Endothelial cell of umbilical vein (primary cell): ENCODE measurements at regions not wholly inside any gene's neighbourhood (a gene's known extent, or its start where the extent isn't known, plus 50 kb on each side); places are given as distances from the start of the nearest gene placed in this dataset.

Experiments used
- BruUV-seq: library from RNA; stranded (reverse); fragments of 400-500 nt; replicated peaks from 2 replicates; lab custom pipeline; 2021; lab: Mats Ljungman, UMichigan
- CTCF ChIA-PET: fragments of 300-600, 350-600 bp; sonication (Branson Sonifier 250); formaldehyde crosslinking; loops from one replicate; lab custom pipeline; 2021; ENCODE audit warnings: antibody characterized with exemption, inconsistent platforms; lab: Charles Lee
- POLR2A ChIA-PET: fragments of 300-600, 350-600 bp; sonication (Branson Sonifier 250); formaldehyde crosslinking; loops from one replicate; lab custom pipeline; 2021; ENCODE audit warnings: antibody characterized with exemption, inconsistent platforms; lab: Charles Lee
- DNase-seq: peaks from one replicate; pipeline ENCODE4 v3.0.0-alpha.2; 2011; ENCODE audit warnings: low read depth, low spot score
- FAIRE-seq: peaks from 2 replicates; lab custom pipeline; 2011; peaks lifted over from hg19 to GRCh38; lab: Jason Lieb, UNC
- H2AFZ ChIP-seq: 2 replicates; pipeline ENCODE4 v1.6.0; 2012; ENCODE audit warnings: low read depth, low read length, control low read depth, inconsistent platforms
- H3K27ac ChIP-seq: 2 replicates; pipeline ENCODE4 v1.5.1; 2011; ENCODE audit warnings: low read depth, mild to moderate bottlenecking, control low read depth, low read length, moderate library complexity; ENCODE audit not compliant: insufficient read depth
- H3K27me3 ChIP-seq, 2 experiments: 2 replicates each; pipeline versions ENCODE4 v1.6.0 to v1.6.1; 2011; ENCODE audit warnings: low read length in 2 of 2, mixed read lengths in 1 of 2; ENCODE audit not compliant: control insufficient read depth in 2 of 2, insufficient read depth in 2 of 2
- H3K36me3 ChIP-seq, 2 experiments: 2 replicates in 1 of 2; 3 replicates in 1 of 2; pipeline ENCODE4 v1.5.1; 2011; ENCODE audit warnings: low read length in 2 of 2, mild to moderate bottlenecking in 1 of 2, moderate library complexity in 1 of 2; ENCODE audit not compliant: control insufficient read depth in 2 of 2, insufficient read depth in 2 of 2; ENCODE audit errors: extremely low read depth in 1 of 2
- H3K4me1 ChIP-seq: 3 replicates; pipeline ENCODE4 v1.5.1; 2011; ENCODE audit warnings: mild to moderate bottlenecking, low read length; ENCODE audit not compliant: control insufficient read depth, insufficient read depth; ENCODE audit errors: extremely low read depth
- H3K4me2 ChIP-seq: 2 replicates; pipeline ENCODE4 v1.6.1; 2011; ENCODE audit warnings: low read length, control low read depth, mixed read lengths; ENCODE audit not compliant: insufficient read depth
- H3K4me3 ChIP-seq, 3 experiments: fragments of 200-600 bp in 1 of 3; sonication (generic), shearing (Covaris generic) in 1 of 3; replicated peaks in 1 of 3; 2 replicates each; pipeline ENCODE4 v1.5.1; 2011 to 2016; ENCODE audit warnings: control low read depth in 3 of 3, low read length in 3 of 3, mild to moderate bottlenecking in 2 of 3, inconsistent platforms in 1 of 3, low read depth in 1 of 3, moderate library complexity in 1 of 3; ENCODE audit not compliant: insufficient read depth in 1 of 3
- H3K79me2 ChIP-seq: 2 replicates; pipeline ENCODE4 v1.6.0; 2012; ENCODE audit warnings: low read length, inconsistent platforms; ENCODE audit not compliant: control insufficient read depth, insufficient read depth
- H3K9ac ChIP-seq: replicated peaks from 2 replicates; pipeline ENCODE3; 2011; ENCODE audit warnings: low read length, control low read depth; ENCODE audit not compliant: insufficient read depth; ENCODE audit errors: extremely low read depth
- H3K9me1 ChIP-seq: replicated peaks from 3 replicates; pipeline ENCODE4 v1.6.0; 2011; ENCODE audit warnings: mild to moderate bottlenecking, low read length; ENCODE audit not compliant: control insufficient read depth, insufficient read depth; ENCODE audit errors: extremely low read depth
- H3K9me3 ChIP-seq: replicated peaks from 2 replicates; pipeline ENCODE4 v1.5.1; 2012; ENCODE audit warnings: low read length, inconsistent platforms; ENCODE audit not compliant: control insufficient read depth, insufficient read depth
- H4K20me1 ChIP-seq: replicated peaks from 2 replicates; pipeline ENCODE3; 2011; ENCODE audit warnings: mild to moderate bottlenecking, low read length; ENCODE audit not compliant: control insufficient read depth, insufficient read depth; ENCODE audit errors: extremely low read depth
- EZH2 ChIP-seq: IDR thresholded peaks from 2 replicates; pipeline ENCODE4 v1.6.1; 2012; ENCODE audit warnings: borderline replicate concordance, low read depth, mild to moderate bottlenecking, moderate library complexity, low read length, inconsistent platforms; ENCODE audit not compliant: severe bottlenecking
- FOS ChIP-seq: IDR thresholded peaks from 2 replicates; pipeline ENCODE4 v1.6.1; 2011; ENCODE audit warnings: mild to moderate bottlenecking, low read length, moderate library complexity, borderline replicate concordance; ENCODE audit not compliant: insufficient read depth
- GATA2 ChIP-seq: IDR thresholded peaks from 2 replicates; pipeline ENCODE4 v1.7.0; 2011; ENCODE audit warnings: low read depth, mild to moderate bottlenecking, moderate library complexity, mixed read lengths, low read length; ENCODE audit not compliant: insufficient read length, insufficient read depth
- JUN ChIP-seq: IDR thresholded peaks from 2 replicates; pipeline ENCODE4 v1.6.1; 2011; ENCODE audit warnings: borderline replicate concordance, low read depth; ENCODE audit not compliant: insufficient read length, insufficient read depth
- MYC ChIP-seq: IDR thresholded peaks from one replicate; pipeline ENCODE4 v1.6.1; 2011; ENCODE audit warnings: mild to moderate bottlenecking, low read depth, low read length
- POLR2A ChIP-seq: IDR thresholded peaks from 2 replicates; pipeline ENCODE4 v1.6.1; 2012; ENCODE audit warnings: low read depth, mild to moderate bottlenecking, control low read depth, low read length
- POLR2AphosphoS5 ChIP-seq: IDR thresholded peaks from 2 replicates; pipeline ENCODE4 v1.6.1; 2012; ENCODE audit warnings: low read depth, mild to moderate bottlenecking, control low read depth, low read length, moderate library complexity; ENCODE audit not compliant: insufficient read depth
- dilution Hi-C: fragments of 300-500 bp; cut with MboI; formaldehyde crosslinking; loops from one replicate; pipeline ENCODE4 v1.15.0; 2019; ENCODE audit warnings: low sequenced_read_pairs; ENCODE audit not compliant: extremely low pct_ligation_motif_present
- intact Hi-C: fragments of 100-400 bp; cut with micrococcal nuclease; formaldehyde crosslinking; loops from one replicate; pipeline ENCODE4 v1.10.0; 2022
- TF ChIP-seq, protein P1 (sequence below), 2 donors: IDR thresholded peaks; 1 replicate in 1 of 2; 2 replicates in 1 of 2; pipeline ENCODE4 v1.5.1; 2011; ENCODE audit warnings: low read length in 2 of 2, mild to moderate bottlenecking in 2 of 2, moderate library complexity in 2 of 2, control low read depth in 1 of 2, inconsistent platforms in 1 of 2, low read depth in 1 of 2; ENCODE audit not compliant: insufficient read depth in 1 of 2; ENCODE audit errors: extremely low read depth in 1 of 2
- TF ChIP-seq, protein P2 (sequence below): IDR thresholded peaks from 2 replicates; pipeline ENCODE4 v1.6.1; 2011; ENCODE audit not compliant: insufficient read depth, insufficient read length

DNA sequence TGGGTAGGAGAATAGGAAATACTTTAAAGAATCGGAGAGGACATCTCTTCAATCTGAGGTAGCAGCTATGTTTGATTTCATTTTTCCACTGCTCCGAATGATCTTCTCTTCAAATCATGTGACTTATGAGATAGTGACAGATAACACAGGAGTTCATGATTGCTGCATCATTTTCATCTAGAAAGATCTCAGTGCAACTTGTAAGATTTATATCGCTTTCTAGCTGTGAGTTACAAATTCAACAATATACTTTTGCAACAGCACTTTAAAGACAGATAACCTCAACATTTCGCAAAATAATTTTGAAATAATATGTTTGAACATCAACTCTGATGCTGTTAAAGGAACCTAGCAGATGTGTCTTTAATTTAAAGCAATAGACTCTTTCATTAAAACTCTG lies 99.9 kb upstream of the CCDC80 start:
- Histone ChIP-seq H2AFZ (no peak overlapping the region), H3K4me3 (no peak overlapping the region), H3K36me3 (no peaks in the 10 kb centered on the region), H3K9me3 (no peaks in the 10 kb centered on the region), H3K27me3 (no peaks in the 10 kb centered on the region), H3K9me1 (no peaks in the 10 kb centered on the region), H3K79me2 (no peaks in the 10 kb centered on the region), H3K4me1 (no peaks in the 10 kb centered on the region), H3K9ac (no peak overlapping the region), H3K27ac (no peak overlapping the region), H4K20me1 (no peaks in the 10 kb centered on the region), H3K4me2 (no peak overlapping the region)
- FAIRE-seq (no peak), DNase-seq (no peak)
- TF ChIP-seq, protein P1, sequence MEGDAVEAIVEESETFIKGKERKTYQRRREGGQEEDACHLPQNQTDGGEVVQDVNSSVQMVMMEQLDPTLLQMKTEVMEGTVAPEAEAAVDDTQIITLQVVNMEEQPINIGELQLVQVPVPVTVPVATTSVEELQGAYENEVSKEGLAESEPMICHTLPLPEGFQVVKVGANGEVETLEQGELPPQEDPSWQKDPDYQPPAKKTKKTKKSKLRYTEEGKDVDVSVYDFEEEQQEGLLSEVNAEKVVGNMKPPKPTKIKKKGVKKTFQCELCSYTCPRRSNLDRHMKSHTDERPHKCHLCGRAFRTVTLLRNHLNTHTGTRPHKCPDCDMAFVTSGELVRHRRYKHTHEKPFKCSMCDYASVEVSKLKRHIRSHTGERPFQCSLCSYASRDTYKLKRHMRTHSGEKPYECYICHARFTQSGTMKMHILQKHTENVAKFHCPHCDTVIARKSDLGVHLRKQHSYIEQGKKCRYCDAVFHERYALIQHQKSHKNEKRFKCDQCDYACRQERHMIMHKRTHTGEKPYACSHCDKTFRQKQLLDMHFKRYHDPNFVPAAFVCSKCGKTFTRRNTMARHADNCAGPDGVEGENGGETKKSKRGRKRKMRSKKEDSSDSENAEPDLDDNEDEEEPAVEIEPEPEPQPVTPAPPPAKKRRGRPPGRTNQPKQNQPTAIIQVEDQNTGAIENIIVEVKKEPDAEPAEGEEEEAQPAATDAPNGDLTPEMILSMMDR (IDR thresholded peaks at IDR 0.05; ENCODE audit: extremely low read depth in 1 of 2, insufficient read depth in 1 of 2, low read depth in 1 of 2, low read length in 2 of 2), result no peak
- TF ChIP-seq MYC, result no peak
- TF ChIP-seq POLR2AphosphoS5, result no peak
- TF ChIP-seq POLR2A, result no peak
- CTCF ChIA-PET, result interaction anchor here (8.9 kb wide), 1 partner anchor 240 kb away, joined by 184 read pairs; no protein-coding TSS in a partner anchor
- intact Hi-C loops (no loop called here), dilution Hi-C loops (no loop called here)
- no TSS peak for BruUV-seq
- POLR2A ChIA-PET, result no interaction called here

DNA sequence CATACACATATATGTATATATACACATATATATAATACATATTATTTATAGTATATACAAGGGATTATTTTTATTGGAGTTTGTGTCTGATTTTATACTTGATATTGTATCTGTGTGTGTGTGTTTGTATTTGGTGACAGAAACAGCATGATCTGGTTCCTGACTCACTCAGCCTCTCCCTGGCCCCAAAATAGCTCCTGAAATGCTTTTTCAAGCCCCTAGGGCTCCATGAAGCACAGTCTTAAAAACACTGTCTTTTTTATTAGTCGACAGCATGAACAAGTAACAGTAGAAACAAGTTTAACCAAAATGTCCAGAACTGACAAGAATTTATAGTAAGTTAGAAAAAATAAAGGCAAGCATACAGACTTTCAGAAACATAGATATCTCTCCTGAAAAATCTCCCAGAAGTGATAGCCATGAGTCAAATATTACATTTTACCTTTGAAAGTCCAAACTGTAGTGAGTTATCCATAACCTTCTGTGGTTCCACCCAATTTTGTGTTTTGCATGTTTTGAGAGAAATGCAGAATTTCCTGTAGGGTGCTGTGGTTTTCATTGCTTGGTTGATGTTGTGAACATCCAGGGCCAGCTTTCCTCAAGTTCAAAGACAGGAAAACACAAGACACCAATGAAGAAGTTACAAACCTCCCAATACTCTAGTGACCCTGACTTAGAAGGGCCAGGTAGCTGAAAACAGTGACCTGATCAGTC lies 98.5 kb upstream of the CCDC80 start:
- Histone ChIP-seq H3K9me3 (no peaks in the 10 kb centered on the region), H3K4me1 (no peaks in the 10 kb centered on the region), H3K4me3 (no peak overlapping the region), H3K79me2 (no peaks in the 10 kb centered on the region), H2AFZ (no peak overlapping the region), H3K9ac (no peak overlapping the region), H3K4me2 (no peak overlapping the region), H3K36me3 (no peaks in the 10 kb centered on the region), H3K9me1 (no peaks in the 10 kb centered on the region), H3K27ac (no peak overlapping the region), H3K27me3 (no peaks in the 10 kb centered on the region), H4K20me1 (no peaks in the 10 kb centered on the region)
- POLR2A ChIA-PET, result no interaction called here
- intact Hi-C loops, result no loop called here
- no TSS peak for BruUV-seq
- dilution Hi-C loops, result no loop called here
- no peak for TF ChIP-seq GATA2
- TF ChIP-seq EZH2, result no peak
- TF ChIP-seq POLR2AphosphoS5, result no peak
- TF ChIP-seq POLR2A, result no peak
- TF ChIP-seq MYC, result no peak
- no peak for TF ChIP-seq FOS
- TF ChIP-seq, protein P2, sequence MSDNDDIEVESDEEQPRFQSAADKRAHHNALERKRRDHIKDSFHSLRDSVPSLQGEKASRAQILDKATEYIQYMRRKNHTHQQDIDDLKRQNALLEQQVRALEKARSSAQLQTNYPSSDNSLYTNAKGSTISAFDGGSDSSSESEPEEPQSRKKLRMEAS, result no peak
- no peak for TF ChIP-seq JUN
- TF ChIP-seq, protein P1 (IDR thresholded peaks at IDR 0.05; ENCODE audit: extremely low read depth in 1 of 2, insufficient read depth in 1 of 2, low read depth in 1 of 2, low read length in 2 of 2), result no peak
- CTCF ChIA-PET, result interaction anchor here (1.7 to 8.9 kb wide), 2 partner anchors 9 to 242 kb away, joined by 3 to 184 read pairs; no protein-coding TSS in a partner anchor
- DNase-seq (no peak), FAIRE-seq (no peak)
